HepG2 (cell line): ENCODE measurements at regions not wholly inside any gene's neighbourhood (a gene's known extent, or its start where the extent isn't known, plus 50 kb on each side); places are given as distances from the start of the nearest gene placed in this dataset.
A peak's percentile ranks its signal among the peaks of the same experiment; 100 is the strongest.

Source experiments
- AGO1 ChIP-seq: fragments of 200-400 bp; formaldehyde crosslinking; IDR thresholded peaks from 2 replicates; pipeline ENCODE4 v1.6.1; 2017; ENCODE audit warnings: mild to moderate bottlenecking, low read depth, low read length, moderate library complexity; ENCODE audit not compliant: poor library complexity, severe bottlenecking
- AGO2 ChIP-seq: fragments of 200-400 bp; formaldehyde crosslinking; optimal IDR thresholded peaks from 2 replicates; pipeline ENCODE3; 2017; ENCODE audit warnings: mild to moderate bottlenecking, low read depth, low read length, moderate library complexity
- BCLAF1 ChIP-seq: fragments of 450-650 bp; IDR thresholded peaks from 2 replicates; pipeline ENCODE4 v1.6.1; 2017; ENCODE audit warnings: mild to moderate bottlenecking
- HIVEP1 ChIP-seq: sonication (generic); formaldehyde crosslinking; IDR thresholded peaks from 2 replicates; pipeline ENCODE4 v1.4.0; 2020; ENCODE audit warnings: mild to moderate bottlenecking, missing genetic modification reagents
- MED13 ChIP-seq: sonication (generic); formaldehyde crosslinking; IDR thresholded peaks from 2 replicates; pipeline ENCODE4 v1.5.0; 2020; ENCODE audit warnings: missing genetic modification reagents
- MXD1 ChIP-seq: sonication (generic); formaldehyde crosslinking; IDR thresholded peaks from 2 replicates; pipeline ENCODE4 v1.4.0; 2020; ENCODE audit warnings: mild to moderate bottlenecking, missing genetic modification reagents
- NR1H2 ChIP-seq: sonication (generic); formaldehyde crosslinking; IDR thresholded peaks from 2 replicates; pipeline ENCODE4 v1.8.1; 2022; ENCODE audit warnings: low read depth, missing genetic modification reagents, borderline replicate concordance
- RERE ChIP-seq: IDR thresholded peaks from 2 replicates; pipeline ENCODE4 v1.6.1; 2016; ENCODE audit warnings: low read depth, missing genetic modification reagents, missing compliant biosample characterization
- SIN3B ChIP-seq: fragments of 150-350 bp; IDR thresholded peaks from 2 replicates; pipeline ENCODE4 v1.6.1; 2014; ENCODE audit warnings: low read length
- SMYD3 ChIP-seq: sonication (generic); formaldehyde crosslinking; IDR thresholded peaks from 2 replicates; pipeline ENCODE4 v1.8.1; 2023; ENCODE audit warnings: mild to moderate bottlenecking, missing genetic modification reagents
- TIGD3 ChIP-seq: sonication (generic); formaldehyde crosslinking; IDR thresholded peaks from 2 replicates; pipeline ENCODE4 v1.5.1; 2020; ENCODE audit warnings: mild to moderate bottlenecking, missing genetic modification reagents, borderline replicate concordance
- ZBTB20 ChIP-seq: sonication (generic); formaldehyde crosslinking; IDR thresholded peaks from 2 replicates; pipeline ENCODE4 v1.8.1; 2023; ENCODE audit warnings: missing genetic modification reagents, low read depth, mild to moderate bottlenecking, borderline replicate concordance
- ZC3H4 ChIP-seq: sonication (generic); formaldehyde crosslinking; IDR thresholded peaks from 2 replicates; pipeline ENCODE4 v1.4.0; 2020; ENCODE audit warnings: missing genetic modification reagents, borderline replicate concordance
- ZNF138 ChIP-seq: sonication (generic); formaldehyde crosslinking; IDR thresholded peaks from 2 replicates; pipeline ENCODE4 v1.5.0; 2020; ENCODE audit warnings: mild to moderate bottlenecking, low read depth, missing genetic modification reagents
- ZNF225 ChIP-seq: sonication (generic); formaldehyde crosslinking; IDR thresholded peaks from 2 replicates; pipeline ENCODE4 v1.4.0; 2020; ENCODE audit warnings: mild to moderate bottlenecking, missing genetic modification reagents
- ZNF234 ChIP-seq: sonication (generic); formaldehyde crosslinking; conservative IDR thresholded peaks from 2 replicates; pipeline ENCODE4 v1.5.1; 2020; ENCODE audit warnings: mild to moderate bottlenecking, missing genetic modification reagents
- ZNF501 ChIP-seq: sonication (generic); formaldehyde crosslinking; IDR thresholded peaks from 2 replicates; pipeline ENCODE4 v1.5.1; 2020; ENCODE audit warnings: mild to moderate bottlenecking, moderate library complexity, missing genetic modification reagents
- ZNF562 ChIP-seq: sonication (generic); formaldehyde crosslinking; IDR thresholded peaks from 2 replicates; pipeline ENCODE4 v1.8.0; 2022; ENCODE audit warnings: missing genetic modification reagents, borderline replicate concordance
- ZNF746 ChIP-seq: sonication (generic); formaldehyde crosslinking; IDR thresholded peaks from 2 replicates; pipeline ENCODE4 v1.8.0; 2022; ENCODE audit warnings: mild to moderate bottlenecking, missing genetic modification reagents

- no peak for TF ChIP-seq AGO1
- TF ChIP-seq ZBTB20 (CRISPR knock-in tag): peak; percentile 93
- no peak for TF ChIP-seq BCLAF1
- TF ChIP-seq HIVEP1 (CRISPR knock-in tag): peak; percentile 80
- TF ChIP-seq ZNF225 (CRISPR knock-in tag): no peak
- no peak for TF ChIP-seq SIN3B
- TF ChIP-seq AGO2: no peak
- 0 out of 2 replicates have a peak, but pooled peaks have one; percentile 1 for TF ChIP-seq ZNF138 (CRISPR knock-in tag)
- no peak for TF ChIP-seq RERE (CRISPR knock-in tag)
- TF ChIP-seq ZNF501 (CRISPR knock-in tag): peak; percentile 63; the same call in 1 of the 2 replicates
- no peak for TF ChIP-seq NR1H2 (CRISPR knock-in tag)
- no peak for TF ChIP-seq ZNF562
- TF ChIP-seq ZC3H4 (CRISPR knock-in tag): peak; percentile 40; the same call in 1 of the 2 replicates
- TF ChIP-seq ZNF746 (CRISPR knock-in tag): no peak; the same call in 1 of the 2 replicates
- TF ChIP-seq ZNF234 (CRISPR knock-in tag): no peak
- peak; percentile 79; the same call in 1 of the 2 replicates for TF ChIP-seq TIGD3 (CRISPR knock-in tag)
- TF ChIP-seq SMYD3: 0 out of 2 replicates have a peak, but pooled peaks have one; percentile 31
- peak; percentile 74; the same call in 1 of the 2 replicates for TF ChIP-seq MXD1
- TF ChIP-seq MED13 (CRISPR knock-in tag): peak; percentile 52; the same call in 1 of the 2 replicates
These were observed 136.5 kb upstream of the HAAO start (continued) for GRCh38 chr2:42928692-42929545.
